ENCODE measurements at regions not wholly inside any gene's neighbourhood (a gene's known extent, or its start where the extent isn't known, plus 50 kb on each side); places are given as distances from the start of the nearest gene placed in this dataset.

- no peak overlapping the region for H3K4me3 ChIP-seq (replicated peaks in 1 of 2; ENCODE audit: low read depth in 2 of 2, low read length in 2 of 2)
- no peak for TF ChIP-seq CTCF (IDR thresholded peaks at IDR 0.05; ENCODE audit: low read depth, low read length)
- DNase-seq (ENCODE audit: low read depth in 2 of 2) = no peak
Measured at GRCh38 chr3:66756468-66757036, 241.6 kb upstream of the KBTBD8 start.

GRCh38 chr3:66761093-66761780 is 236.9 kb upstream of the KBTBD8 start:
- H3K4me3 ChIP-seq (replicated peaks in 1 of 2; ENCODE audit: low read depth in 2 of 2, low read length in 2 of 2) = no peak overlapping the region
- DNase-seq (ENCODE audit: low read depth in 2 of 2) = no peak
- no peak for TF ChIP-seq CTCF (IDR thresholded peaks at IDR 0.05; ENCODE audit: low read depth, low read length)

- H3K4me3 ChIP-seq (replicated peaks in 1 of 2; ENCODE audit: low read depth in 2 of 2, low read length in 2 of 2) = no peak overlapping the region
- peak; percentile 58 to 73 for DNase-seq (ENCODE audit: low read depth in 2 of 2)
- TF ChIP-seq CTCF (IDR thresholded peaks at IDR 0.05; ENCODE audit: low read depth, low read length) = no peak
Measured at GRCh38 chr3:66762916-66763693, 235.0 kb upstream of the KBTBD8 start.

GRCh38 chr3:66778107-66778506 is 220.0 kb upstream of the KBTBD8 start:
- DNase-seq (ENCODE audit: low read depth in 2 of 2) = no peak
- TF ChIP-seq CTCF (IDR thresholded peaks at IDR 0.05; ENCODE audit: low read depth, low read length) = no peak
- H3K4me3 ChIP-seq (replicated peaks in 1 of 2; ENCODE audit: low read depth in 2 of 2, low read length in 2 of 2) = no peak overlapping the region

GRCh38 chr3:66778777-66779176 is 219.3 kb upstream of the KBTBD8 start:
- DNase-seq (ENCODE audit: low read depth in 2 of 2) = no peak
- no peak overlapping the region for H3K4me3 ChIP-seq (replicated peaks in 1 of 2; ENCODE audit: low read depth in 2 of 2, low read length in 2 of 2)
- no peak for TF ChIP-seq CTCF (IDR thresholded peaks at IDR 0.05; ENCODE audit: low read depth, low read length)

GRCh38 chr3:66785191-66785909 is 212.8 kb upstream of the KBTBD8 start:
- no peak for DNase-seq (ENCODE audit: low read depth in 2 of 2)
- TF ChIP-seq CTCF (IDR thresholded peaks at IDR 0.05; ENCODE audit: low read depth, low read length) = no peak
- H3K4me3 ChIP-seq (replicated peaks in 1 of 2; ENCODE audit: low read depth in 2 of 2, low read length in 2 of 2) = no peak overlapping the region

Data from cardiac fibroblast (primary cell).